ENCODE measurements at regions not wholly inside any gene's neighbourhood (a gene's known extent, or its start where the extent isn't known, plus 50 kb on each side); places are given as distances from the start of the nearest gene placed in this dataset.

DNA sequence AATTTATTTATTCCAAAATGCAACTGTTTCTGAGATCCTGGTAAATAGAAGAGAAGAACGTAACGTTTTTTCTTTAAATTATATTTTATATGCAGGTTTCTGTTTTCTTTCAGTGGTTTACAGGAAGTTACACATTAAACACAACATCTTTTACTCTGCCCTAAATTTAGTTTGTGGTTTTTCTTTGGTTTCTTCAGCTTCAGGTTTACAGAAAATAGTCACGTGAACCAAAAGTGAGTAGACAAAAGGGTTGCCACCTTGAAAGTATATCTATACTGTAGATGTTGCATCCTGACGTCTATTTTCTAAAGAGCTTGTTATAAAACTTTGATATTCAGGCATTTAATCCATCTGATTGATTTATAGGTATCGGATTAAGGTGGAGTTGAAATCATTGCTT lies 1236.6 kb downstream of the MAT2B start:
- Histone ChIP-seq H3K4me1 (no peaks in the 10 kb centered on the region), H3K27ac (no peak overlapping the region), H3K36me3 (no peaks in the 10 kb centered on the region), H3K9me3 (no peaks in the 10 kb centered on the region), H3K27me3 (no peaks in the 10 kb centered on the region), H3K4me3 (replicated peaks in 1 of 3) (no peak overlapping the region)
- DNase-seq = no peak
- intact Hi-C loops (cut with DNase I) = no loop called here
- WGBS, 2 donors = 79 to 80% methylated on average over 5 of the region's 5 CpGs
- TF ChIP-seq POLR2A (IDR thresholded peaks at IDR 0.05) = no peak
- TF ChIP-seq, protein P1, sequence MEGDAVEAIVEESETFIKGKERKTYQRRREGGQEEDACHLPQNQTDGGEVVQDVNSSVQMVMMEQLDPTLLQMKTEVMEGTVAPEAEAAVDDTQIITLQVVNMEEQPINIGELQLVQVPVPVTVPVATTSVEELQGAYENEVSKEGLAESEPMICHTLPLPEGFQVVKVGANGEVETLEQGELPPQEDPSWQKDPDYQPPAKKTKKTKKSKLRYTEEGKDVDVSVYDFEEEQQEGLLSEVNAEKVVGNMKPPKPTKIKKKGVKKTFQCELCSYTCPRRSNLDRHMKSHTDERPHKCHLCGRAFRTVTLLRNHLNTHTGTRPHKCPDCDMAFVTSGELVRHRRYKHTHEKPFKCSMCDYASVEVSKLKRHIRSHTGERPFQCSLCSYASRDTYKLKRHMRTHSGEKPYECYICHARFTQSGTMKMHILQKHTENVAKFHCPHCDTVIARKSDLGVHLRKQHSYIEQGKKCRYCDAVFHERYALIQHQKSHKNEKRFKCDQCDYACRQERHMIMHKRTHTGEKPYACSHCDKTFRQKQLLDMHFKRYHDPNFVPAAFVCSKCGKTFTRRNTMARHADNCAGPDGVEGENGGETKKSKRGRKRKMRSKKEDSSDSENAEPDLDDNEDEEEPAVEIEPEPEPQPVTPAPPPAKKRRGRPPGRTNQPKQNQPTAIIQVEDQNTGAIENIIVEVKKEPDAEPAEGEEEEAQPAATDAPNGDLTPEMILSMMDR (IDR thresholded peaks at IDR 0.05) = no peak

DNA sequence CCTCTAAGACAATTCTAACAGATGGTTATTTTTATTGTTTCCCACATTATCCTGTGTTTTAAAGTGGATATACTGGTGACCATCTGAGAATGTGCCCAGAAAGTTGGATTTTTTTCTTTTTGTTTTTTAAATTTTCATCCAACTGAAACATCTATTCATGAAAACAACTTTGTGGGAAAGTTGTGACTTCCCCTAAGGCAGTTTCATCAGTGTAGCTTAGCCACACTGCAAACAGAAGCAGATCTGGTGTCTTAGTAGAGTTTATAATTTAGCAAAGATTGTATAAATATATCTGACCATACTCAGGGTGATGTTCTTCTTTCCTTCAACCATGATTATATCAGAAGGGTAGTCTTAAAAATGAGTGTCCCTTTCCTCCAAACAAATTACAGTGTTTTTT lies 1241.3 kb downstream of the MAT2B start:
- H3K9me3 ChIP-seq = no peaks in the 10 kb centered on the region
- H3K27me3 ChIP-seq = no peaks in the 10 kb centered on the region
- H3K4me1 ChIP-seq = no peaks in the 10 kb centered on the region
- TF ChIP-seq, protein P1 (IDR thresholded peaks at IDR 0.05) = no peak
- no peak for TF ChIP-seq POLR2A (IDR thresholded peaks at IDR 0.05)
- no peaks in the 10 kb centered on the region for H3K36me3 ChIP-seq
- no peak for DNase-seq
- H3K4me3 ChIP-seq (replicated peaks in 1 of 3) = no peak overlapping the region
- no peak overlapping the region for H3K27ac ChIP-seq
- intact Hi-C loops (cut with DNase I) = no loop called here

DNA sequence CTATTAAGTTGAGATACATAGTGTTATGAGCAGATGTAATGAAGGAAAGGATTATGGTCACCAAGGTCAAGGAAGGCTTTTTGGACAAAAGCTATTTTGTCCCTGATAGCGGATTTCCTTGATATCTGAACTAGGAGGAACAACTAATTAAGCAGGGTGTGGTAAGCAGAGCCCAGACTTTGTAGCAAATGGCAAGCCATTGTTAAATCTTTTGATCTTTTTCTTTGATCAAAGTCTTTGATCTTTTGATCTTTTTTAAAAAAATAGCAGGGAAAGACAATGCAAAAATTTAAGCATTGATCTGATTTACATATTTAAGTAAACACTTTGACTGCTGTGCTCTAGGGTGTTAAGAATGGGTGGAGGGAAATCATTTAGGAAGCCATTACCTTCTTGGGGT lies 1242.0 kb downstream of the MAT2B start:
- DNase-seq = no peak
- TF ChIP-seq POLR2A (IDR thresholded peaks at IDR 0.05) = no peak
- TF ChIP-seq, protein P1 (IDR thresholded peaks at IDR 0.05) = no peak
- no peaks in the 10 kb centered on the region for H3K9me3 ChIP-seq
- 81 to 88% methylated on average over 1 of the region's 1 CpG for WGBS, 2 donors
- H3K4me3 ChIP-seq (replicated peaks in 1 of 3) = no peak overlapping the region
- intact Hi-C loops (cut with DNase I) = no loop called here
- no peaks in the 10 kb centered on the region for H3K36me3 ChIP-seq
- no peaks in the 10 kb centered on the region for H3K27me3 ChIP-seq
- no peaks in the 10 kb centered on the region for H3K4me1 ChIP-seq
- no peak overlapping the region for H3K27ac ChIP-seq

DNA sequence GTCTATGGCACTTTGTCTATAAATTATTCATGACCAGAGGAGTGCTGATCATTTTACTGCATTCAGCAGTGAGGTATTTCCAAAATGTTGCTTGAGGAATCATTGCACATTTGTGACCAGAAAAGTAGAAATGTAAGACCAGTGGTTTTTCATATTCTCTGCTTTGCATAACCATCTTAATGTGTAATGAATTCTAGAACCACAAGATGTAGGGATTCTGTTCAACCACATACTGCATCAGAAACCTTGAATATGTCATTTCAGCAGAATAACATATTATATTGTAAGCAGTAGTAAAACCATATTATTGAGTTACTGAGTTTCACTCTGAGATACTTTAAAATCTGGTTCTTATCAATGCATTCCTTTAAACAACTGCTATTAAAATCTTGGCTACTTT lies 1243.4 kb downstream of the MAT2B start:
- H3K4me3 ChIP-seq (replicated peaks in 1 of 3) = no peak overlapping the region
- no peaks in the 10 kb centered on the region for H3K4me1 ChIP-seq
- no peak overlapping the region for H3K27ac ChIP-seq
- DNase-seq = no peak
- intact Hi-C loops (cut with DNase I) = no loop called here
- H3K9me3 ChIP-seq = no peaks in the 10 kb centered on the region
- no peaks in the 10 kb centered on the region for H3K27me3 ChIP-seq
- no peak for TF ChIP-seq POLR2A (IDR thresholded peaks at IDR 0.05)
- TF ChIP-seq, protein P1 (IDR thresholded peaks at IDR 0.05) = no peak
- no peaks in the 10 kb centered on the region for H3K36me3 ChIP-seq

DNA sequence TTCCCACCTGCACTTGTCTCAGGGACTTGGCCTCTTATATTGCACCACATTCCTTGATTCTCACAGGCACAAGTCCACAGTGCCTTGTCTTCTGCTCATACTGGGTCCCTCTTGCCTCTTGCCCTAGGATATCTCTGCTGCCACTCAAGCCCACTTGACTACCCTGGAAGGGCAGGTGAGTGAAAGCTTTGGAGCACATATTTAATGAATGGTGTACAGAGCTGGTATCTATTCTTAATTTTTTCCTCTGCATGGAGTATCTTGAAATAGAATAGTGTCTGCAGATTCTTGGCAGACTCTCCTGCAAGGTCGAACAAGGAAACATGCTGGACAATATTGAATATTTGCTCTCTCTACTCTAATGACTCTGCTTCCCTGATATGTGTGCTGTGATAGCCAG lies 1248.0 kb downstream of the MAT2B start:
- no peak for DNase-seq
- Histone ChIP-seq H3K27me3 (no peaks in the 10 kb centered on the region), H3K9me3 (no peaks in the 10 kb centered on the region), H3K4me1 (no peaks in the 10 kb centered on the region), H3K4me3 (replicated peaks in 1 of 3) (no peak overlapping the region), H3K36me3 (no peaks in the 10 kb centered on the region), H3K27ac (no peak overlapping the region)
- intact Hi-C loops (cut with DNase I) = no loop called here
- WGBS, 2 donors = 64 to 66% methylated on average over 1 of the region's 1 CpG
- TF ChIP-seq, protein P1 (IDR thresholded peaks at IDR 0.05) = no peak
- no peak for TF ChIP-seq POLR2A (IDR thresholded peaks at IDR 0.05)

All from thyroid gland (tissue), 4 donors.